Mesenchymal stem cell (in vitro differentiated cells and primary cell): ENCODE measurements at regions not wholly inside any gene's neighbourhood (a gene's known extent, or its start where the extent isn't known, plus 50 kb on each side); places are given as distances from the start of the nearest gene placed in this dataset.

Experiments
- DNase-seq: peaks from one replicate; pipeline ENCODE4 v3.0.0-alpha.2; 2013
- H2AFZ ChIP-seq: one replicate; pipeline ENCODE4 v1.6.1; 2013; ENCODE audit warnings: low read depth, mild to moderate bottlenecking, control low read depth, inconsistent platforms, low read length, moderate library complexity
- H2AK5ac ChIP-seq: 2 replicates; pipeline ENCODE4 v1.6.1; 2013; ENCODE audit warnings: low read length, moderate library complexity, mild to moderate bottlenecking, inconsistent platforms; ENCODE audit not compliant: severe bottlenecking
- H2BK120ac ChIP-seq: one replicate; pipeline ENCODE4 v1.6.1; 2013; ENCODE audit warnings: low read depth, mild to moderate bottlenecking, inconsistent platforms, low read length, moderate library complexity
- H2BK12ac ChIP-seq, 2 experiments: one replicate each; pipeline ENCODE4 v1.6.1; 2013; ENCODE audit warnings: inconsistent platforms in 2 of 2, low read length in 2 of 2, mild to moderate bottlenecking in 2 of 2, moderate library complexity in 2 of 2, control low read depth in 1 of 2
- H2BK15ac ChIP-seq: one replicate; pipeline ENCODE4 v1.6.1; 2013; ENCODE audit warnings: mild to moderate bottlenecking, low read depth, inconsistent platforms; ENCODE audit not compliant: poor library complexity, severe bottlenecking
- H2BK5ac ChIP-seq: 2 replicates; pipeline ENCODE4 v1.6.1; 2013; ENCODE audit warnings: low read depth, mild to moderate bottlenecking, low read length, control low read depth, inconsistent platforms; ENCODE audit not compliant: poor library complexity, severe bottlenecking
- H3K14ac ChIP-seq, 2 experiments: one replicate each; pipeline ENCODE4 v1.6.1; 2013; ENCODE audit warnings: inconsistent platforms in 2 of 2, low read length in 2 of 2, control low read depth in 1 of 2, mild to moderate bottlenecking in 1 of 2, moderate library complexity in 1 of 2
- H3K18ac ChIP-seq, 2 experiments: one replicate each; pipeline ENCODE4 v1.6.1; 2013; ENCODE audit warnings: inconsistent platforms in 2 of 2, low read length in 2 of 2, control low read depth in 1 of 2, low read depth in 1 of 2, mild to moderate bottlenecking in 1 of 2
- H3K23ac ChIP-seq, 2 experiments: one replicate each; pipeline ENCODE4 v1.6.1; 2013; ENCODE audit warnings: inconsistent platforms in 2 of 2, low read length in 2 of 2, mild to moderate bottlenecking in 2 of 2, moderate library complexity in 2 of 2, control low read depth in 1 of 2
- H3K27ac ChIP-seq: 2 replicates; pipeline ENCODE4 v1.5.1; 2013; ENCODE audit warnings: mild to moderate bottlenecking, moderate library complexity, low read length, control low read depth, inconsistent platforms; ENCODE audit not compliant: poor library complexity, severe bottlenecking
- H3K27me3 ChIP-seq, 2 experiments: 2 replicates each; pipeline versions ENCODE4 v1.6.1 to v1.7.0; 2013; ENCODE audit warnings: low read length in 2 of 2, mild to moderate bottlenecking in 2 of 2, moderate library complexity in 2 of 2, control low read depth in 1 of 2, inconsistent platforms in 1 of 2; ENCODE audit not compliant: control insufficient read depth in 1 of 2, insufficient read depth in 1 of 2
- H3K36me3 ChIP-seq, 2 experiments: 2 replicates each; pipeline versions ENCODE4 v1.6.1 to v1.7.0; 2013; ENCODE audit warnings: low read length in 2 of 2, control low read depth in 1 of 2, inconsistent platforms in 1 of 2, low read depth in 1 of 2, mild to moderate bottlenecking in 1 of 2; ENCODE audit not compliant: insufficient read depth in 2 of 2, control insufficient read depth in 1 of 2
- H3K4ac ChIP-seq, 2 experiments: one replicate each; pipeline ENCODE4 v1.6.1; 2013; ENCODE audit warnings: inconsistent platforms in 2 of 2, low read length in 2 of 2, mild to moderate bottlenecking in 2 of 2, moderate library complexity in 2 of 2, control low read depth in 1 of 2, low read depth in 1 of 2
- H3K4me1 ChIP-seq: 2 replicates; pipeline ENCODE4 v1.6.1; 2013; ENCODE audit warnings: low read depth, low read length, control low read depth; ENCODE audit not compliant: control insufficient read depth, insufficient read depth
- H3K4me2 ChIP-seq: 2 replicates; pipeline ENCODE4 v1.6.1; 2013; ENCODE audit warnings: low read length, mild to moderate bottlenecking, inconsistent platforms; ENCODE audit not compliant: poor library complexity, severe bottlenecking
- H3K4me3 ChIP-seq, 2 experiments: 2 replicates each; pipeline versions ENCODE4 v1.5.1 to v1.7.0; 2013; ENCODE audit warnings: low read length in 2 of 2, mild to moderate bottlenecking in 2 of 2, control low read depth in 1 of 2, low read depth in 1 of 2; ENCODE audit not compliant: insufficient read depth in 1 of 2
- H3K79me1 ChIP-seq: replicated peaks from 2 replicates; pipeline ENCODE4 v1.6.1; 2013; ENCODE audit warnings: mild to moderate bottlenecking, control low read depth, low read length, inconsistent platforms; ENCODE audit not compliant: poor library complexity, severe bottlenecking
- H3K9ac ChIP-seq: 2 replicates; pipeline ENCODE4 v1.7.0; 2013; ENCODE audit warnings: mild to moderate bottlenecking, low read length, moderate library complexity
- H3K9me3 ChIP-seq: 2 replicates; pipeline ENCODE4 v1.7.0; 2013; ENCODE audit warnings: mild to moderate bottlenecking, low read length; ENCODE audit not compliant: control insufficient read depth
- H4K8ac ChIP-seq: one replicate; pipeline ENCODE4 v1.6.1; 2013; ENCODE audit warnings: inconsistent platforms, mild to moderate bottlenecking, low read length, moderate library complexity
- H4K91ac ChIP-seq: one replicate; pipeline ENCODE4 v1.6.1; 2013; ENCODE audit warnings: mild to moderate bottlenecking, low read length, inconsistent platforms
- WGBS: methylation state at CpG from one replicate; pipeline ENCODE4 v1.1.7; 2013; ENCODE audit warnings: mixed read lengths; 5-methylcytosine and 5-hydroxymethylcytosine counted together

DNA sequence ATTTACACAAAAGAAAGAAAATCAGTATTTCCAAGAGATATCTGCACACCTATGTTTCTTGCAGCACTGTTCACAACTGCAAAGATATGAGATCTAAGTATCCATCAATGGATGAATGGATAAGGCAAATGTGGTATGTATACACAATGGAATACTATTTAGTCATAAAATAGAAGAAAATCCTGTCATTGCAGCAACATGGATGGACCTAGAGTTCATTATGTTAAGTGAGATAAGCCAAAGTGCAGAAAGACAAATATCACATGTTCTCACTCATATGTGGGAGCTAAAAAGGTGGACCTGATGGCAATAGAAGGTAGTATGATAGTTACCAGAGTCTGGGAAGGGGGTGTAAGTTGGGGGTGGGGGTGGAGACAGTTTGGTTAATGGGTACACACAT is 1171.6 kb downstream of the SORCS1 start:
- DNase-seq, result no peak
- Histone ChIP-seq H3K4ac (no peak overlapping the region), H3K18ac (no peak overlapping the region), H2AK5ac (no peak overlapping the region), H3K4me3 (no peak overlapping the region), H3K36me3 (no peaks in the 10 kb centered on the region), H3K23ac (no peak overlapping the region), H4K91ac (no peak overlapping the region), H3K27me3 (no peaks in the 10 kb centered on the region), H2BK5ac (no peak overlapping the region), H2BK120ac (no peak overlapping the region), H2BK12ac (no peak overlapping the region), H3K4me1 (no peaks in the 10 kb centered on the region), H3K14ac (no peak overlapping the region), H3K4me2 (no peak overlapping the region), H3K27ac (no peak overlapping the region), H3K79me1 (no peaks in the 10 kb centered on the region), H4K8ac (no peak overlapping the region), H2BK15ac (no peak overlapping the region), H3K9ac (no peak overlapping the region), H2AFZ (no peak overlapping the region), H3K9me3 (peaks cover 3% of the 10 kb centered on the region)

DNA sequence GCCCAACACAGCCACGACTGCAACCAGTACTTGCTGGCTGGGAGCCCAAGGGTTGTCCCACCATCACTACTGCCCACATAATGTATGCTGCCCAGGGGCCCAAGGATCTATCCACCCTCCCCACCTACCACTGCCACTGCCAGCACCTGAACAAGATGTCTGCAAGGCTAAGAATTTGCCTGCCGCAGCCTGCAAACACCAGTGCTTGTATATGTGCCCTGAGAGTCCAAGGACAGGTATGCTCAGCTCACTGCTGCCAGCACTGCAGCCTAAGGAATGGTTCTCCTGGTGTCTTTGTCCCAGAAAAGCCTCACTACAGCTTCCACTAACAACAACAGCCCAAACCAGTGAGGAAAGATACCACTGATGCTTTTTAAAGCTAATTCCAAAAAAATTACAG is 1174.0 kb downstream of the SORCS1 start:
- no peak overlapping the region for H2BK5ac ChIP-seq
- no peaks in the 10 kb centered on the region for H3K27me3 ChIP-seq
- H3K36me3 ChIP-seq, result no peaks in the 10 kb centered on the region
- H2BK12ac ChIP-seq, result no peak overlapping the region
- H3K4ac ChIP-seq, result no peak overlapping the region
- H4K91ac ChIP-seq, result no peak overlapping the region
- H3K4me1 ChIP-seq, result no peaks in the 10 kb centered on the region
- H3K9ac ChIP-seq, result no peak overlapping the region
- no peak overlapping the region for H3K4me3 ChIP-seq
- WGBS, result 78% methylated on average over 2 of the region's 2 CpGs
- H2AK5ac ChIP-seq, result no peak overlapping the region
- no peak for DNase-seq
- H2BK120ac ChIP-seq, result no peak overlapping the region
- no peak overlapping the region for H2AFZ ChIP-seq
- no peak overlapping the region for H3K14ac ChIP-seq
- H3K4me2 ChIP-seq, result no peak overlapping the region
- H2BK15ac ChIP-seq, result no peak overlapping the region
- H3K9me3 ChIP-seq, result peaks cover 3% of the 10 kb centered on the region
- H3K27ac ChIP-seq, result no peak overlapping the region
- no peak overlapping the region for H3K23ac ChIP-seq
- no peak overlapping the region for H4K8ac ChIP-seq
- no peaks in the 10 kb centered on the region for H3K79me1 ChIP-seq
- no peak overlapping the region for H3K18ac ChIP-seq

DNA sequence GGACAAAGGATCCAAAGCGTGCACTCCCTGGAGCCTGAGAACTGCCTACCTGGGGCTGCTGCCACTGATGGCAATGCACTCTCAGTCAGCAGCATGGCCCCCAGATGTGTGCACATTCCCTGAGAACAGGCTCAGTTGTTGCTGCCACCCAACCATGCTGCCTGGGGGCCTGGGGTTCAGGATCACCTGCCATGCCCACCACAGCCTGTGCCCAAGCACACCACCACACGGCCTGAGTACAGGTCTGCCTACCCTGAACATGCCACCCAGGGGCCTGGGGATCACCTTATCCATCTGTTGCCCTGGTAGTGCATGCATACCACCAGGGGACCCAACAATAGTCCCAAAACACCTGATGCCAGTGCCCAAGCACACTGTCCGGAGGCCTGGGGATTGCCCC is 1174.5 kb downstream of the SORCS1 start:
- no peak overlapping the region for H2BK5ac ChIP-seq
- no peaks in the 10 kb centered on the region for H3K79me1 ChIP-seq
- H3K4me1 ChIP-seq, result no peaks in the 10 kb centered on the region
- H3K27me3 ChIP-seq, result no peaks in the 10 kb centered on the region
- H3K36me3 ChIP-seq, result no peaks in the 10 kb centered on the region
- no peak overlapping the region for H3K4me3 ChIP-seq
- H3K4ac ChIP-seq, result no peak overlapping the region
- no peak overlapping the region for H2BK12ac ChIP-seq
- peaks cover 3% of the 10 kb centered on the region for H3K9me3 ChIP-seq
- H2BK120ac ChIP-seq, result no peak overlapping the region
- H4K8ac ChIP-seq, result no peak overlapping the region
- no peak overlapping the region for H2AFZ ChIP-seq
- H3K4me2 ChIP-seq, result no peak overlapping the region
- no peak overlapping the region for H3K9ac ChIP-seq
- H4K91ac ChIP-seq, result no peak overlapping the region
- H2BK15ac ChIP-seq, result no peak overlapping the region
- H3K14ac ChIP-seq, result no peak overlapping the region
- H3K27ac ChIP-seq, result no peak overlapping the region
- no peak overlapping the region for H3K18ac ChIP-seq
- H3K23ac ChIP-seq, result no peak overlapping the region
- H2AK5ac ChIP-seq, result no peak overlapping the region
- DNase-seq, result no peak
- WGBS, result 75% methylated on average over 3 of the region's 3 CpGs

DNA sequence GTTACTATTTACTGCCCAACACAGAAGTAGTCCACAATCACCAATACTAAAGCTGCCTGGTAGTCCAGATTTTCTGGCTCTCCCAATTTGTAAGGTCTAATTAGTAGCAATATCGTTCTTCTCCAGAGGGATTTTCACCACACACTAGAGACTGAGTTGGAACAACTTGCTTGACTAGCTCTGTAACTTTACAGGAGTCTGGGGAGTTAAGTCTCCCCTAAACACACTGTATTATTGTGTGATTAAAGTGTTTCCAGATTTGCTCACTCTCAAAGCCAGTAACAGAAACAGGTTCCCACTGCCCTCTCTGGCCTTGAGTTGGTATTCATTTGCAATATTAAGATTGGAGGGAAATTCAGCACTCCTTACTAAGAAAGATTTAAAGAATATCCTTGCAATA is 1175.7 kb downstream of the SORCS1 start:
- Histone ChIP-seq H3K27ac (no peak overlapping the region), H3K27me3 (no peaks in the 10 kb centered on the region), H2AK5ac (no peak overlapping the region), H3K9ac (no peak overlapping the region), H2BK5ac (no peak overlapping the region), H3K4ac (no peak overlapping the region), H3K14ac (no peak overlapping the region), H2BK15ac (no peak overlapping the region), H3K79me1 (no peaks in the 10 kb centered on the region), H3K23ac (no peak overlapping the region), H2AFZ (no peak overlapping the region), H3K36me3 (no peaks in the 10 kb centered on the region), H4K91ac (no peak overlapping the region), H3K4me1 (no peaks in the 10 kb centered on the region), H2BK120ac (no peak overlapping the region), H2BK12ac (no peak overlapping the region), H4K8ac (no peak overlapping the region), H3K4me3 (no peak overlapping the region), H3K9me3 (peaks cover 3% of the 10 kb centered on the region), H3K18ac (no peak overlapping the region), H3K4me2 (no peak overlapping the region)
- DNase-seq, result no peak
- WGBS, result no CpG with 5 or more reads among the region's 1 CpG
